ENCODE measurements at regions not wholly inside any gene's neighbourhood (a gene's known extent, or its start where the extent isn't known, plus 50 kb on each side); places are given as distances from the start of the nearest gene placed in this dataset.

DNA sequence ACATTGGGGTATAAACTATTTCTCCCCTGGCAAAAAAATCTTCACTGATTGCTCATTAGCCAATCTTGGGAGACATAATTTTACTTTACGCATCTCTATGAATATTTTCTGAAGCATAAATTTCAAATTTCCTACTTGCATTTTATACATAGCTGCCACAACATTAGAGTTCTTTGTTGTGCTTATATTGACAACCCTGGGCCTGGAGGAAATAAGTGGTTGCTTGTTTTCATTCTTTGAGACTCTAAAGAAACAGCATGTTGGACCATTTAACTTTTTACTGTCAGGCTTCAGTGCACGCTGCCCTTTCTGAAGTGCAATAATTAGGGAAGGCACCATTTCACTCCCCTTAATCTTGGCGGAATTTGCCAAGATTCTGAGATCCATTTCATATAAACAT lies 142.6 kb downstream of the MRPS30 start:
- DNase-seq (ENCODE audit: low read depth, low spot score) (no peak), FAIRE-seq (no peak)
- no peaks in the 10 kb centered on the region for H3K4me1 ChIP-seq (ENCODE audit: control insufficient read depth, extremely low read depth, insufficient read depth, low read length)
- H3K79me2 ChIP-seq (ENCODE audit: control insufficient read depth, insufficient read depth, low read length) = no peaks in the 10 kb centered on the region
- no peaks in the 10 kb centered on the region for H4K20me1 ChIP-seq (replicated peaks; ENCODE audit: control insufficient read depth, extremely low read depth, insufficient read depth, low read length)
- intact Hi-C loops (cut with micrococcal nuclease) = loop anchor here (5.0 kb wide), 1 partner anchor 89 kb away; no protein-coding TSS in a partner anchor
- TF ChIP-seq GATA2 (IDR thresholded peaks at IDR 0.05; ENCODE audit: insufficient read depth, insufficient read length, low read depth, low read length) (no peak), FOS (IDR thresholded peaks at IDR 0.05; ENCODE audit: borderline replicate concordance, insufficient read depth, low read length) (no peak), POLR2AphosphoS5 (IDR thresholded peaks at IDR 0.05; ENCODE audit: insufficient read depth, low read depth, low read length) (no peak), EZH2 (IDR thresholded peaks at IDR 0.05; ENCODE audit: borderline replicate concordance, low read depth, low read length, severe bottlenecking) (no peak), POLR2A (IDR thresholded peaks at IDR 0.05; ENCODE audit: low read depth, low read length) (no peak), MYC (IDR thresholded peaks at IDR 0.05; ENCODE audit: low read depth, low read length) (no peak), JUN (IDR thresholded peaks at IDR 0.05; ENCODE audit: borderline replicate concordance, insufficient read depth, insufficient read length, low read depth) (no peak)
- TF ChIP-seq, protein P1, sequence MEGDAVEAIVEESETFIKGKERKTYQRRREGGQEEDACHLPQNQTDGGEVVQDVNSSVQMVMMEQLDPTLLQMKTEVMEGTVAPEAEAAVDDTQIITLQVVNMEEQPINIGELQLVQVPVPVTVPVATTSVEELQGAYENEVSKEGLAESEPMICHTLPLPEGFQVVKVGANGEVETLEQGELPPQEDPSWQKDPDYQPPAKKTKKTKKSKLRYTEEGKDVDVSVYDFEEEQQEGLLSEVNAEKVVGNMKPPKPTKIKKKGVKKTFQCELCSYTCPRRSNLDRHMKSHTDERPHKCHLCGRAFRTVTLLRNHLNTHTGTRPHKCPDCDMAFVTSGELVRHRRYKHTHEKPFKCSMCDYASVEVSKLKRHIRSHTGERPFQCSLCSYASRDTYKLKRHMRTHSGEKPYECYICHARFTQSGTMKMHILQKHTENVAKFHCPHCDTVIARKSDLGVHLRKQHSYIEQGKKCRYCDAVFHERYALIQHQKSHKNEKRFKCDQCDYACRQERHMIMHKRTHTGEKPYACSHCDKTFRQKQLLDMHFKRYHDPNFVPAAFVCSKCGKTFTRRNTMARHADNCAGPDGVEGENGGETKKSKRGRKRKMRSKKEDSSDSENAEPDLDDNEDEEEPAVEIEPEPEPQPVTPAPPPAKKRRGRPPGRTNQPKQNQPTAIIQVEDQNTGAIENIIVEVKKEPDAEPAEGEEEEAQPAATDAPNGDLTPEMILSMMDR (IDR thresholded peaks at IDR 0.05; ENCODE audit: extremely low read depth in 1 of 2, insufficient read depth in 1 of 2, low read depth in 1 of 2, low read length in 2 of 2) = no peak
- TF ChIP-seq, protein P2, sequence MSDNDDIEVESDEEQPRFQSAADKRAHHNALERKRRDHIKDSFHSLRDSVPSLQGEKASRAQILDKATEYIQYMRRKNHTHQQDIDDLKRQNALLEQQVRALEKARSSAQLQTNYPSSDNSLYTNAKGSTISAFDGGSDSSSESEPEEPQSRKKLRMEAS (IDR thresholded peaks at IDR 0.05; ENCODE audit: insufficient read depth, insufficient read length) = no peak
- no peaks in the 10 kb centered on the region for H3K36me3 ChIP-seq (ENCODE audit: control insufficient read depth in 2 of 2, extremely low read depth in 1 of 2, insufficient read depth in 2 of 2, low read length in 2 of 2)
- H3K4me3 ChIP-seq (replicated peaks in 1 of 3; ENCODE audit: insufficient read depth in 1 of 3, low read depth in 1 of 3, low read length in 3 of 3) = no peak overlapping the region
- ChIA-PET CTCF (interaction anchor here (1.2 to 1.9 kb wide), 3 partner anchors 14 to 823 kb away, joined by 3 to 8 read pairs (median 3); no protein-coding TSS in a partner anchor), POLR2A (no interaction called here)
- H3K4me2 ChIP-seq (ENCODE audit: insufficient read depth, low read length) = no peak overlapping the region
- H3K9ac ChIP-seq (replicated peaks; ENCODE audit: extremely low read depth, insufficient read depth, low read length) = no peak overlapping the region
- no TSS peak for BruUV-seq (replicated peaks)
- dilution Hi-C loops (cut with MboI; ENCODE audit: extremely low pct_ligation_motif_present, low sequenced_read_pairs) = no loop called here
- no peaks in the 10 kb centered on the region for H3K9me1 ChIP-seq (replicated peaks; ENCODE audit: control insufficient read depth, extremely low read depth, insufficient read depth, low read length)
- H3K27ac ChIP-seq (ENCODE audit: insufficient read depth, low read depth, low read length) = no peak overlapping the region
- H2AFZ ChIP-seq (ENCODE audit: low read depth, low read length) = no peak overlapping the region
- no peaks in the 10 kb centered on the region for H3K27me3 ChIP-seq (ENCODE audit: control insufficient read depth in 2 of 2, insufficient read depth in 2 of 2, low read length in 2 of 2)
- H3K9me3 ChIP-seq (replicated peaks; ENCODE audit: control insufficient read depth, insufficient read depth, low read length) = no peaks in the 10 kb centered on the region
